Transverse colon (tissue), 4 donors: ENCODE measurements at regions not wholly inside any gene's neighbourhood (a gene's known extent, or its start where the extent isn't known, plus 50 kb on each side); places are given as distances from the start of the nearest gene placed in this dataset.

Experiments used
- EP300 ChIP-seq: sonication (generic); formaldehyde crosslinking; IDR thresholded peaks from one replicate; pipeline ENCODE4 v1.6.1; 2017; ENCODE audit warnings: antibody characterized with exemption, low read depth
- POLR2A ChIP-seq: fragments of 450-650 bp; IDR thresholded peaks from one replicate; pipeline ENCODE4 v1.6.1; 2016; ENCODE audit warnings: antibody characterized with exemption, mild to moderate bottlenecking, moderate library complexity
- POLR2AphosphoS5 ChIP-seq, 3 donors: sonication (generic); formaldehyde crosslinking; IDR thresholded peaks; one replicate each; pipeline ENCODE4 v1.6.1; 2016; ENCODE audit warnings: antibody characterized with exemption in 3 of 3
- TF ChIP-seq, protein P1 (sequence below), 5 experiments: fragments of 200-600 bp in 3 of 5; fragments of 450-650 bp in 2 of 5; sonication (generic) in 3 of 5; IDR thresholded peaks; 1 replicate in 2 of 5; 2 replicates in 3 of 5; pipeline ENCODE4 v1.5.1; 2016 to 2017; ENCODE audit warnings: antibody characterized with exemption in 5 of 5, inconsistent platforms in 3 of 5, mild to moderate bottlenecking in 2 of 5, moderate library complexity in 1 of 5

DNA sequence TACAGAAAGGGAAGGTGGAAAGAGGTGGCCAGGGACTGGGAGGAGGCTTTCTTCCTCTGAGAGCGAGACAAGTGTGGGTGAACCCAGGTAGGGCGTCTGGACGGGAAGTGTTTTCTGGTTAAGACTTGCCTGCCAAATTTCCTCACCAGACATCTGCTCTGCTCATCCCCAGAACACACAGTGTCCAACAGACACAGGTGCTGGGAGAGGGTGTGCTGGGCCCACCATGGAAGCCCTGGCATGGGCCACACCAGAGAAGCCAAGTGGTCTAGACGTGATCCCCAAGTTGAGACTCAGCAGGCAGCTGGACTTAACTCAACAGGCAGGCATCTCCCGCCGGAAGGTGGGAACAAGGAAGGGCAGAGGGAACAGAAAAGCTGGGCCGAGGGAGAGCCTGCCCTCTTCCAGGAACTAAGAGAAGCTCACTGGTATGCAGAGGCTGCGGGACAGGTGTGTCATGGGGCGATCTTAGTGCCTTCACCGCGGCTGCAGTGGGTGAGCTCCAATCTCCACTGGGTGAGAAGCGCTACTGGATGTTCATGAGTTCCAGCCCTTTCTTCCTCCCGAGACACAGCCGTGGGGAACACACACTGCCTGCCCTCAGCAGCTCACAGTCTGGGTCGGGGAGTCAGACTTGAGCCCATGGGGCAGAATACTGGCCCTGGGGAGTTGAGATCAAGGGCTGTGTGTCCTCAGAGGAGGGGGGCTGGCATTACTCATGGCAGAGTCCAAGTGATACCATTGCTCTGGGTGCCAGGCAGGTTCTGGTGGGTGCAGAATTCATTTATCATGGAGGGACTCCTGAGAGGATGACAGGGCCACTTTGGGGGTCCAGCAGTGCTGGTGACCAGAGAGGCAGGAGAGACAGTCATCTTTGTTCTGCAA, 110.2 kb downstream of the CPZ start:
- TF ChIP-seq, protein P1, sequence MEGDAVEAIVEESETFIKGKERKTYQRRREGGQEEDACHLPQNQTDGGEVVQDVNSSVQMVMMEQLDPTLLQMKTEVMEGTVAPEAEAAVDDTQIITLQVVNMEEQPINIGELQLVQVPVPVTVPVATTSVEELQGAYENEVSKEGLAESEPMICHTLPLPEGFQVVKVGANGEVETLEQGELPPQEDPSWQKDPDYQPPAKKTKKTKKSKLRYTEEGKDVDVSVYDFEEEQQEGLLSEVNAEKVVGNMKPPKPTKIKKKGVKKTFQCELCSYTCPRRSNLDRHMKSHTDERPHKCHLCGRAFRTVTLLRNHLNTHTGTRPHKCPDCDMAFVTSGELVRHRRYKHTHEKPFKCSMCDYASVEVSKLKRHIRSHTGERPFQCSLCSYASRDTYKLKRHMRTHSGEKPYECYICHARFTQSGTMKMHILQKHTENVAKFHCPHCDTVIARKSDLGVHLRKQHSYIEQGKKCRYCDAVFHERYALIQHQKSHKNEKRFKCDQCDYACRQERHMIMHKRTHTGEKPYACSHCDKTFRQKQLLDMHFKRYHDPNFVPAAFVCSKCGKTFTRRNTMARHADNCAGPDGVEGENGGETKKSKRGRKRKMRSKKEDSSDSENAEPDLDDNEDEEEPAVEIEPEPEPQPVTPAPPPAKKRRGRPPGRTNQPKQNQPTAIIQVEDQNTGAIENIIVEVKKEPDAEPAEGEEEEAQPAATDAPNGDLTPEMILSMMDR (IDR thresholded peaks at IDR 0.05) = no peak
- TF ChIP-seq EP300 (no peak), POLR2AphosphoS5 (IDR thresholded peaks at IDR 0.05) (no peak), POLR2A (no peak)
